GM19438 (cell line): ENCODE measurements at regions not wholly inside any gene's neighbourhood (a gene's known extent, or its start where the extent isn't known, plus 50 kb on each side); places are given as distances from the start of the nearest gene placed in this dataset.

Experiments used
- ATAC-seq: cut with Tn5 transposase; IDR thresholded peaks from one replicate; pipeline ENCODE4 v1.9.1; 2021; ENCODE audit warnings: low read depth; ENCODE audit not compliant: unreplicated experiment

GRCh38 chr4:4808086-4808485 is 51.4 kb upstream of the MSX1 start:
- no peak for ATAC-seq

DNA sequence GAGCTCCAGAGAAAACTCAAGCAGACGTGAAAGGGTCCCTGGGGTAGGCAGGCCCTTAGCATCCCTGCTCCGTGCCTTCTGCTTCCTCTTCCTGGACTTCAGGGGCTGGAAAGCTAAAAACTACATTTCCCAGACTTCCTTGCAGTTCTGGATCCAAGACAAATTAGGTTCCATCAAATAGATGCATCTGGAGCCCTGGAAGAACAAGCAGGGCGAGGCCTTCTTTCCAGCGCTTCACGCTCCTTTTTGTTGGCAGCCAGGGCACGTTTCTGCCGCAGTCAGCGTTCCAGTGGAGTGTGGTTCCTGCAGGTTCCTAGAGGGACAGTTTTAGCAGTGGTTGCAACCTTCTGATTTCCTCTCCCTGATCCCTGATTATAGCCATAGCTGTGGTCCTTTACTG is 53.6 kb upstream of the MSX1 start:
- ATAC-seq, result no peak

DNA sequence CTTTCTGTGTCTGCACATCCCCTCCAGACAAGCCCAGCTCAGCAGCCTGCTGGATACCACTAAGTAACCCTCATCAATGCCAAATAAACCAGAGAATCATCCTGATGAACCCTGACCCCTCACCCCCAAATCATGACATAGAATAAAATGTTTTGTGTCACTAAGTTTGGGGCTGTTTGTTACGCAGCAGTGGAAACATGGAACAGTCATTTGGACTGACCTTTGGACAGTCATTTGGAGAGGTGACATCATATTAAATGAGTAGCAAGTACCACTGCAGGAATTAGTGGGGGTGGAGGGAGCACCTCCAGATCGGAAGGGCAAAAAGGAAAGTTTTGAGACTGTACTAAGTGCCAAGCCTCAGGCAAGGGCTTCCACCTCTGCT is 55.6 kb upstream of the MSX1 start:
- ATAC-seq, result no peak

- no peak for ATAC-seq
Measured at GRCh38 chr4:4803216-4803911, 56.1 kb upstream of the MSX1 start.

- ATAC-seq, result no peak
Measured at GRCh38 chr4:4800646-4801408, 58.6 kb upstream of the MSX1 start.

- no peak for ATAC-seq
Measured at GRCh38 chr4:4794421-4794820, 65.0 kb upstream of the MSX1 start.

- ATAC-seq, result no peak
Measured at GRCh38 chr4:4792466-4792865, 67.0 kb upstream of the MSX1 start.

DNA sequence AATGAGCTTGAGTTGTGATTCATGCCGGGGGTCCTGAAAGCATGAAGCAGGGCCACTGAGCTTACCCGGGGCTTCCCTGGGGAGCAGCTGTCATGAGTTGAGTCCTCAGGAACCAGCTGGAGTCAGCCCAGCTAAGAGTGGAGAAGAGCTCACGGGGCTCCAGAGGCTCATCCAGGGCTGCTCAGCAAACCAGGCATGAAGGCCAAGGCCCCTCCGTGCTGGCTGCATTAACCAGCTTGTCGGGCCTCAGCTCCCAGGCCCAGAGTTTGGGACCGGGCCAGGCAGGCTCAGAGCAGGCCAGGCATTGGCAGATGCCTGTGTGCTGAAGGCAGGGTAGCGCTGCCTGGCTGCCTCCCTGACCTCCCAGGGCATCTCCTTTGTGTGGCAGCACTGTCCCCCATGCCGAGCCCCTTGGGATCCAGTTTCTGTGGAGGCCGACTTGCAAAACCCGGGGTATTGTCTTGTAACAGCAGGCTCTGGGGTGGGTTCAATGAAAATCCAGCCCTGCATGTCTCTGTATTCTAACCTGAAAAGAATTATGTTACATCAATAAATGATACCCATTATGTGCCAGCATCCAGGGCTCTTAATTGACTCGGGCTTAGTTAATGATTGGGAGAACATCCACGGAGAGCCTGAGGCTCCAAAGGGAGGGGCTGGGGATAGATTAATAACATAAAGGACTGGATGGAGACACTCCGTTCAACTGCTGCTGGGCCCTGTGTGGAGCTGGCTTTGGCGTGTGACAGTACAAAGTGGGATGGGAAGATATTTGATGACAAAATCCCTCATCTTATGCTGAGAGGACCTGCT is 68.0 kb upstream of the MSX1 start:
- no peak for ATAC-seq

DNA sequence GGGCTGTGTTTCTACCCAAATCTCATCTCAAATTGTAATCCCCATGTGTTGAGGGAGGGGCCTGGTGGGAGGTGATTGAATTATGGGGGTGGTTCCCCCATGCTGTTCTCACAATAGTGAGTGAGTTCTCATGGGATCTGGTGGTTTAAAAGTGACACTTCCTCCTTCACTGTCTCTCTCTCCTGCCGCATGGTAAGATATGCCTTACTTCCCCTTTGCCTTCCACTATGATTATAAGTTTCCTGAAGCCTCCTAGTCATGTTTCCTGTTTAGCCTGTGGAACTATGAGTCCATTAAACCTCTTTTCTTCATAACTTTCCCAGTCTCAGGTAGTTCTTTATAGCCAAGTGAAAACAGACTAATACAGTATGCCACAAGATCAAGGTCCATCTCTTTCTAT is 70.0 kb upstream of the MSX1 start:
- ATAC-seq, result no peak

DNA sequence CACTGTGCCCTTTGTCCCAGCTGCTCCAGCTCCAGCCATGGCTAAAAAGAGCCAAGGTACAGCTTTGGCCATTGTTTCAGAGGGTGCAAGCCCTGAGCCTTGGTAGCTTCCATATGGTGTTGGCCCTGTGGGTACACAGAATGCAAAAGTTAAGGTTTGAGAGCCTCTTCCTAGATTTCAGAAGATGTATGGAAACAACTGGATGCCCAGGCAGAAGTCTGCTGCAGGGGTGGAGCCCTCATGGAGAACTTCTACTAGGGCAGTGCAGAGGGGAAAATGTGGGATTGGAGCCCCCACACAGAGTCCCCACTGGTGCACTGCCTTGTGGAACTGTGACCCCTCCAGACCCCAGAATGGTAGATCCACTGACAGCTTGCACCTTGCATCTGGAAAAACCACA is 70.9 kb upstream of the MSX1 start:
- ATAC-seq, result no peak

DNA sequence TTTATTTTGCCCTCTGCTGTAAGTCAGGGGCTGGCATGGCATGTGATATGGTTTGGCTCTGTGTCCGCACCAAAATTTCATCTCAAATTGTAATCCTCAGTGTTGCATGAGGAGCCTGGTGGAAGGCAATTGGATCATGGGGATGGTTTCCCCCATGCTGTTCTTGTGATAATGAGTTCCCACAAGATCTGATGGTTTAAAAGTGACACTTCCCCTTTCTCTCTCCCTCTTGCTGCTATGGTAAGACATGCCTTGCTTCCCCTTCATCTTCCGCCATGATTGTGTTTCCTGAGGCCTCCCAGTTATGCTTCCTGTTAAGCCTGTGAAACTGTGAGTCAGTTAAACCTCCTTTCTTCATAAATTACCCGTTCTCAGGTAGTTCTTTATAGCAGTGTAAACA is 72.0 kb upstream of the MSX1 start:
- ATAC-seq, result no peak

DNA sequence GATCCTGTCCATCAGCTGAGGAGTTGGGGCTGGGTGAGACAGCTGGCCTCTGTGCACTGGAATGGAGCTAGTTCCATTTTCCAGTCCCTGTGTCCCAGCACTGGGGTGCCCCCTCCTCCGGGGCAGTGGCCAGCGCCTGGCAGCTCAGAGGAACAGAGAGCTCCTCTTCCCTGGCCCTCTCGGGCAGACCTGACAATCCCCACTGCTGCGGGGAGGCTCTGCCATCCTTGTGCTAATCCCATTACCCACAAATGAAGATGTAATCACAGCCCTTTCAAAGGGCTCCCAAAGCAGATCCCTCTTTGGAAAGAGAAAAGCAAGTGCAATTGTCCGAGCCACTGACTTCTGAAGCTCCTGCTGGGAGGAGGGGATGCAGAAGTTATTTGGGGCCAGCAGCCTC is 75.1 kb upstream of the MSX1 start:
- no peak for ATAC-seq

DNA sequence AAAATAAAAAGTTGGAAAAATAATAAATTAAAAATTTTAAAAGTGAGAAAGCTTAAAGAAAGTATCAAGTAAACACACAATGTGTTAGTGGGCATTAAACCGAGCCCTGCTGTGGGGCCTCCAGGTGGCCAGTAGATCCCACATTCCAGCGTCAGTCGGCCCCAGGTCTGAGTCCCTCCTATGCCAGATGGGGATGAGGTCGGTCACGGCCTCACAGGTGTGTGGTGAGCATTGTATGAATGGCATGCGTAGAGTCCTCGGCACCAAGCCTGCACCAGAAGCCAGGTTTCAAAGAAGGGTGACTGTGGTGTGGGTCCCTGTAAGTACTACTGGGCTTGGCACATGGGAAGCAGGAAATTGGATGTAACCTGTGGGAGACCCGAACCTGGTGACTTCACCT is 75.6 kb upstream of the MSX1 start:
- no peak for ATAC-seq

- ATAC-seq, result no peak
Measured at GRCh38 chr4:4782969-4783368, 76.5 kb upstream of the MSX1 start.

DNA sequence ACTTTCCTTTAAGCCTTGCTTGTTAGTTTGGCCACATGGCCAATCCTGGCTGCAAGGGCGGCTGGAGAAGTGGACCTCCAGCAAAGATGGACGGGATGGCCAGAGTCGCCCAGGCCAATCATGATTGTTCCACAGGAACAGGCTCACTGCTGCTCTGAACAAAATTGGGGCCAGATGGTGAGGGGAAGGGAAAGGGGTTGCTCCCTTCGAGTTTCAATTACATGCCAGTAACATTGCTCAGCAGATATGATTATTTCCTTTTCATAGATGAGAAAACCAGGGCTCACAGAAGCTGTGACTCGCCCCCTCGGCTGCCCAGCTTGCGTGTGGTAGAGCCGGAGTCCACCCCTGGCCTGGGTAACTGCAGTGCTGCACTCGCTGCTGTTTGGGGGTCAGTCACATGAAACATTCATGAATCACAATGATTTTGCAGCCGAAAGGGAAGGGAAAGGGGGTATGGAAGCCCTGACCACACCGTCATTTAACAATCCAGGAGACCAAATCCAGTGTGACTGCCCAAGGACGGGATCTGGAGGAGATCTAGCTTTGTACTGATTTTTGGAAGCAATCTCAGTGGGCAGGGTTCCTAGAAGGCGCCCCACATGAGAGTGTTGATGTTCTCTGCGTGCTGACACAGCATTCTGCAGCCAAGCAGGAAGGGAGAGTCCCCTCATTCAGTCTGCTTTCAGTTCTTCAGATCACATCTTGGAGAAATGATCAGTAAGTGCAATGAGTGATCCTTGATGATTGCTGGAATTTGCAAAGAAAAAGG is 77.3 kb upstream of the MSX1 start:
- no peak for ATAC-seq

GRCh38 chr4:4780729-4781244 is 78.7 kb upstream of the MSX1 start:
- no peak for ATAC-seq

DNA sequence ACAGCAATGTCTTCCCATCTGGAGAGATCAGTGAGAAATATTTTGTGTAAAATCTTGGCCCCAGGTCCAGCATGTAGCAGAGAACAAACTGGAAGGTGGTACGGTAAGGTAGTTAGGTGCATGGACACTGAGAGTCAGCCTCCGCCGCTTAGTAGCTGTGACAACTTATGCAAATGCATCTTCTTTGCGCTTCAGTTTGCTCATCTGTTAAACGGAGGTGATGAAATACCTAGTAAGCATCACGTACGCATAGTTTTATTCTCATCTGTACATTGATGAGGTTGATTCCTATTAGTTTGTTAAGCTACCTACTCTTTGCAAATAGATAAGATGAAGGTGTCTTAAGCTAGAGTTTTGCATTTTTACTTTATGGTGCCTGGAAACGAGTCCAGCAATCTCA is 80.0 kb upstream of the MSX1 start:
- no peak for ATAC-seq

- no peak for ATAC-seq
Measured at GRCh38 chr4:4779054-4779453, 80.4 kb upstream of the MSX1 start.

DNA sequence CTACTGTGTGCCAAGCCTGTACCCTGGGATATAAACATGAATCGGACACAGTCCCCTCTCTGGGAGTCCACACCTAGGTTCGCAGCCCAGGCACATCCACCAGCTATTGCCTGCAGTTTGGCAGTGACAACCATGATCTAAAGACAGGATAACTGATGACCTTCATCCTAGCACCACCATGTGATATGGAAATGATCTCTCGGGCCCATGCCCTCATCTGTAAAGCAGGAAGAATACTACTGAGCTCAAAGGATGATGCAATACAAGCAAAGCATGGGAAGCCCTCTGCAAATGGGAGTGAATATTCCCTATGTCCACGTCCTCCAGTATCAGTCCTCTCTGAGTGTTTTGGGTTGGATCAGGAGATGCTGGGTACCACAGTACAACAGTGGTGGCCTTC is 80.9 kb upstream of the MSX1 start:
- no peak for ATAC-seq

GRCh38 chr4:4776934-4777333 is 82.5 kb upstream of the MSX1 start:
- ATAC-seq, result no peak

GRCh38 chr4:4776335-4776734 is 83.1 kb upstream of the MSX1 start:
- ATAC-seq, result no peak
